SIG-M5 treated with dmso at 0.1 percent for 504 hours (cell line): ENCODE measurements at regions not wholly inside any gene's neighbourhood (a gene's known extent, or its start where the extent isn't known, plus 50 kb on each side); places are given as distances from the start of the nearest gene placed in this dataset.
A peak's percentile ranks its signal among the peaks of the same experiment; 100 is the strongest.

ENCODE experiments used
- DNase-seq: peaks from one replicate; lab custom pipeline; 2025; ENCODE audit not compliant: unreplicated experiment; lab: John Stamatoyannopoulos, UW

GRCh38 chr14:85295318-85295717 is 234.6 kb upstream of the FLRT2 start:
- DNase-seq = no peak

DNA sequence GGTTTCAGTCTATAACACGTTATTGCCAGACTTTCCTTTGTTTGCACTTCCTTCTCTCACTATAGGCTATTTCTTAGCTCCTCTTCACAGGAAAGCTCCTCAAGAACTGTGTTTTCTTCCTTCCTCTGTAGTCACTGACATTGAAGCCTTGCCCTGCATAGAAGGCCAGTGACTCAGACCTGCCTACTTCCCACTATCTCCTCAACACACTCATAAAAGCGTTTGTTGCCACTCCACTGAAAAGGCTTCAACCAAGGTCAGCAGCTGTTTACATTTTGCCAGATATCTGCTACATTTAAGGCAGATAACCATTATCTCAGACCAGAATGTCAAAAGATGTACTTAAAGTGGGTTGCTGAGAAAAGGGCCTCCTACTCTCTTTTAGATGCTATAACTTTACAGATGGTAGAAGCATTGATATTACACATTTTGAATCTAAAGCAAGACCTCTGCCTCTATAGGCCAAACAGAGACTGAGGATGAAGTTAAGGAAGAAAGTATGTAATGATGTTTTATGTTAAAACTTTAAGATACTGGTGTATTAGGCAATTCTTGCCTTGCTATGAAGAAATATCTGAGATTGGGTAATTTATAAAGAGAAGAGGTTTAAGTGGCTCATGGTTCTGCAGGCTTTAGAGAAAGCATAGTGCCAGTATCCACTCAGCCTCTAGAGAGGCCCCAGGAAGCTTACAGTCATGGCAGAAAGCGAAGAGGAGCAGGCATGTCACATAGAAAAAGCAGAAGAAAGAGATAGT is 233.3 kb upstream of the FLRT2 start:
- DNase-seq = peak; percentile 48

- DNase-seq = no peak
Measured at GRCh38 chr14:85300107-85300506, 229.8 kb upstream of the FLRT2 start.

GRCh38 chr14:85301506-85301905 is 228.4 kb upstream of the FLRT2 start:
- DNase-seq = no peak

- DNase-seq = no peak
Measured at GRCh38 chr14:85306024-85306423, 223.9 kb upstream of the FLRT2 start.

- DNase-seq = no peak
Measured at GRCh38 chr14:85308531-85309300, 221.2 kb upstream of the FLRT2 start.

- DNase-seq = no peak
Measured at GRCh38 chr14:85310491-85311272, 219.3 kb upstream of the FLRT2 start.

DNA sequence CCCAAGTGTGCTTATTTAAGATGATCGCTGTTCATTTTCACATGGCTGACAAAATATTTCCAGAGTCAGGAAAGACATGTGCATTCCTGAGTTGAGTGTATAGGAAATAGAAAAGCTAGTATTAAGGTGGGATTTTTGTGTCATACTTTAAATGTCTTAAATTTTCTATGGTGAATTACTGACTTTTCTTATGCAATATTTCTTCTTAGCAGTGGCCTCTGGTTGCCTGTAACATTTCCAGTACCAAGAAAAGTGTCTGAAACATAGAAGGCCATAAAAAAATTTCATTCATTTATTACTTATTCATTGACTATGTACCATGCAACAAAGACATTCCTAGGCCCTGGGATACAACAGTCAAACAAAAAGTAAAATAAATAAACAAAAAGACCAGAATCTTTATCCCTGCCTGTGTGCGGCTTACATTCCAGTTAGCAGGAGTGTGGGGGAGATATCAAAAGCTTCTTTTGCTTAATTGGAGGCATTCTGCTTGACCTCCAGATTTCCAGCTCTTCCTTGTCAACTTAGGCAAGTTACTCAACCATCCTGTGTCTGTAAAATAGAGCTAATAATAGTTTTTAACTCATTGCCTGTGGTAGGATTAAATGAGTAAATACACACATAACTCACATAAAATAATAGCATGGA is 216.3 kb upstream of the FLRT2 start:
- DNase-seq = no peak

GRCh38 chr14:85315290-85315689 is 214.7 kb upstream of the FLRT2 start:
- no peak for DNase-seq

DNA sequence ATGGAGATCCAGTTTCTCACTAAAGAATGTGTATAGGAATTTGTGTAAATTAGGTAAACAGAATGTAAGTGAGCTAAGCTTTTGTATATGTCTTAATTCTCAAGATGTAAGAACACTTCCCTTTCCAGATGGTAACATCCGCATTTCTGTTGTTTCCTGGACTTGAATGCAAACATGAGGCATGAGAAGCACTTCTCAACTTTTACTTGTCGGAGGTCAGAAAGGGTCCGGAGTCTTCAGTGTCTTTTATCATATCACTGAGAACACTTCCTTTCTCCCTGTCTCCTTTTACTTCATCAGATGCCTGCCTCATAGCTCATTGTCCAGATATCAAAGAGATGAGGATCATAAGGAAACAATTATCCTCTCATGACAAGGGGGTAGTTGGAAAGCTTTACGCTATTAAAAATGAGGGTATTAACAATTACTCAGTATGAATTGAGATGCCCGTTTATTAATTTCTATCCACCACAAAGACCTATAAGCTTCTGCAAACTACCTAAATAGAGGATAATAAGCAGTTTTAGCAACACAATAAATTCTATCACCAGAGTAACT is 214.1 kb upstream of the FLRT2 start:
- DNase-seq = no peak

- DNase-seq = no peak
Measured at GRCh38 chr14:85316701-85317410, 213.1 kb upstream of the FLRT2 start.

- no peak for DNase-seq
Measured at GRCh38 chr14:85317491-85318021, 212.4 kb upstream of the FLRT2 start.

- DNase-seq = no peak
Measured at GRCh38 chr14:85319101-85319500, 210.8 kb upstream of the FLRT2 start.

- no peak for DNase-seq
Measured at GRCh38 chr14:85319998-85320630, 209.8 kb upstream of the FLRT2 start.

DNA sequence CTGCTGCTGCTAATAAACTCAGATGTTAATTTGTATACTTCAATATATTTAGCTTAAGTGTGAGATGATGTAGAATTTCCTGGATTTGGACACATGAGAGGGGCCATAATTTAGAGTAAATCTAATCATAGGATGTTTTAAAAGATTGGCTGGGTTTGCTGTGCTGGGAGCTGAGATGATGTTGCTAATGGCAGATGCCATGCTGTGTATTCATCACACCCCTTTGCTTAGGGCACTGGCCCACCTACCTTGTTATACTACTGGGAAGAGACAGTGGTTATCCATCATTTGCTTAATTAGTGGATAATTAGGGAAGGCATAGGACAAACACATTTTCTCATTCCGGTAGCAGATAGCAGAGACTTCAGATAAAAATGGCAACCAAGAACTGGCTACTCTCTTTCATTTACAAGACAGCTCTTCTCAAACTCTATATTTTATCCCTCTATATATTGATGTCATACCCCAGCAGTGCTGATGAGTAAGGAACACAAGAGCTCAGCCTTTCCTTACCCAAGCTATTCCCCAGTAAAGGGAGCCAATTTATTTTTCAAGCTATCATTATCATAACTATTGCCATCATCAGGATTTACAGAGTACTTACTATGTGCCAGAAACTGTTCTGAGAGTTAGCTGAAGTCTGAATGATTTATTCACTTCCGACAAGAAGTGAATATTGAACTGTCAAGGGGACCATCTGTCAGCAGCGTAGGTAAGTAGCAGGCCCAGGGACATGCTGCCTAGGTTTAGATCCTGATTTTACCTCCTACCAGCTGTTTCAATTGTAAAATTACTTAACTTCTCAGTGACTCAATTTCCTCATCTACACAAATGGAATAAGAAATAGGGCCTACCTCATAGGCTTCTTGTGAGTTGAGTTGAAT is 204.6 kb upstream of the FLRT2 start:
- DNase-seq = no peak

GRCh38 chr14:85332401-85332800 is 197.5 kb upstream of the FLRT2 start:
- DNase-seq = no peak

GRCh38 chr14:85333313-85333712 is 196.6 kb upstream of the FLRT2 start:
- DNase-seq = no peak

DNA sequence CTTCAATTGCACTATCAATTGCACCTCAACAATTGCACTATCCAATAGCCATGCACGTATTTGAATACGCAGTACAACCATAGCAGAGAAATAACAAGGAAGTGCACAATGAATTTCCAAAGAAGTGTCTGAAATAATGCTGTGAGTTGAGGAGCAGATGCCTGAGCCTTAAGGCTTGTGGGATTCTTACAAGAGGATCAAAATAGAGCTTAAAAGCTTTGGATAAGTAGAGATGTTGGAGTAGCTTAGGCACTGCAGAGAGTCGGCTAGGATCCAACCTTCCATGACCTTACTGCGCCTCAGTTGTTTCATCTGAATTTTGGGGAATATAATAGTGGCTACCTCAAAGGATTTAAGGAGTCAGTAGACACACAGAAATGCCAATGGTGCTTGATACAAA is 196.1 kb upstream of the FLRT2 start:
- DNase-seq = no peak

DNA sequence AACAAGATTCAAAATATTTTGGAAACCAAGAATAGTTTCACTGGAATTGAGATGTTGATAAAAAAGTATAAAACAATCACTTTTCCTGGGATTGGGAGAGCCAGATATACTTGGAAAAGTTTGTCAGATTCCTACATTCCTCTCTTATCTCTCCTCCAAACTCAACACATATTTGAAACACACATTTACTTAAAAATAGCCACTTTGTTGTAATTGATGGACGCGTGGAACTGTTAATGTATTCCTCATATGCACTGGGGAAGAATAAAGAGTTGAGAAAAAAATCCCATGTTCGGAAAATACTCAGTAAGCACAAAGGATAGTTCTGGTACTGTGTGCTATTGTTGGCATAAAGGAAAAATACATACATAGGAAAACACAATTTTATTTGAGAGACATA is 195.6 kb upstream of the FLRT2 start:
- no peak for DNase-seq
